DND-41 (cell line): ENCODE measurements at regions not wholly inside any gene's neighbourhood (a gene's known extent, or its start where the extent isn't known, plus 50 kb on each side); places are given as distances from the start of the nearest gene placed in this dataset.

ENCODE experiments used
- CTCF ChIP-seq: IDR thresholded peaks from 2 replicates; pipeline ENCODE4 v1.5.1; 2012; ENCODE audit warnings: borderline replicate concordance, low read length, moderate library complexity, mild to moderate bottlenecking; ENCODE audit not compliant: poor library complexity, severe bottlenecking; ENCODE audit errors: extremely low read depth
- EZH2 ChIP-seq: IDR thresholded peaks from 3 replicates; pipeline ENCODE4 v1.6.1; 2012; ENCODE audit warnings: borderline replicate concordance, low read depth, mild to moderate bottlenecking, moderate library complexity, low read length, inconsistent platforms; ENCODE audit not compliant: severe bottlenecking

DNA sequence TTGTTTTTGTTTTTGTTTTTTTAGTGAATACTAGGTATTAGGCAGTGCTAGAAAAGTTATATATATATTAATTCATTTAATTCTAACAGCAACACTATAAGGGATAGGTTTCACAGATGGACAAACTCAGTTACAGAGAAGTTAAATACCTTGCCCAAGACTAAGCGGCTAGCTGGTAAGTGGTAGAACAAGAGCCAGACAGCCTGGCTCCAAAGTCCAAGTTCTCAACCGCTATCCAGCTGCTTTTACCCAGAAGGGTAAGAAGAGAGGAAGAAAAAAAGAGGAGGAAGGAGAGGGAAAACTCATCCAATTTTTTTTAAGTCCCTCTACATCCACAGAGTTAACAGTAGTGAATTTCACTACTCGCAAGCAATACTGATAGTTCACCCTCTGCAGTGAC is 217.0 kb downstream of the SPRY2 start:
- TF ChIP-seq CTCF (no peak), EZH2 (no peak)
